HG03442 (cell line): ENCODE measurements at regions not wholly inside any gene's neighbourhood (a gene's known extent, or its start where the extent isn't known, plus 50 kb on each side); places are given as distances from the start of the nearest gene placed in this dataset.
"Not testable (repeated sequence)": the region's sequence is repeated elsewhere in the genome, so short reads cannot be mapped to it uniquely, and the experiment has no call there.

Experiments used
- ATAC-seq: cut with Tn5 transposase; IDR thresholded peaks from one replicate; pipeline ENCODE4 v1.9.1; 2021; ENCODE audit warnings: mild to moderate bottlenecking, moderate library complexity; ENCODE audit not compliant: unreplicated experiment

DNA sequence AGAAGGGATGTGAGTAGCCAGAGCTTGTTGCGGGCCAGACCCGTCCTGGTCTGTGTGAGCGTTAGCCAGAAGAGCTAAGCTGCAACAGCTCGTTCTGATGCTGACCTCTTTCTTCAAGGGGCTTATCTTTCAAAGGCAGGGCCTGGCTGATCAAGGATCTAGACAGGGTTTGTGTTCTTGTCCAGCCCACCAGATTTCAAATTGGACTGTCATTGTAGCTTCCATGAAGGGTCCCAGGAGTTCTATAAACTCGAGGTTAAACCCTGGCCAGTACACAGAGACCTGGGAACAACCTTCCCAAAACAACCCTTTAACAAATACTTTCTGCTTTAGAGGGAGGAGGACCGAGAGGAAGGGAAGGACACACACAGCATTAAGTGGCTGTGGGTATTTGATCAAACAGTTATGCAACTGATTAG is 153.0 kb upstream of the TUT7 start:
- ATAC-seq, result no peak

- no peak for ATAC-seq
These were observed 149.7 kb upstream of the TUT7 start for GRCh38 chr9:86503942-86504341.

- no peak for ATAC-seq
These were observed 149.1 kb upstream of the TUT7 start for GRCh38 chr9:86503314-86503713.

DNA sequence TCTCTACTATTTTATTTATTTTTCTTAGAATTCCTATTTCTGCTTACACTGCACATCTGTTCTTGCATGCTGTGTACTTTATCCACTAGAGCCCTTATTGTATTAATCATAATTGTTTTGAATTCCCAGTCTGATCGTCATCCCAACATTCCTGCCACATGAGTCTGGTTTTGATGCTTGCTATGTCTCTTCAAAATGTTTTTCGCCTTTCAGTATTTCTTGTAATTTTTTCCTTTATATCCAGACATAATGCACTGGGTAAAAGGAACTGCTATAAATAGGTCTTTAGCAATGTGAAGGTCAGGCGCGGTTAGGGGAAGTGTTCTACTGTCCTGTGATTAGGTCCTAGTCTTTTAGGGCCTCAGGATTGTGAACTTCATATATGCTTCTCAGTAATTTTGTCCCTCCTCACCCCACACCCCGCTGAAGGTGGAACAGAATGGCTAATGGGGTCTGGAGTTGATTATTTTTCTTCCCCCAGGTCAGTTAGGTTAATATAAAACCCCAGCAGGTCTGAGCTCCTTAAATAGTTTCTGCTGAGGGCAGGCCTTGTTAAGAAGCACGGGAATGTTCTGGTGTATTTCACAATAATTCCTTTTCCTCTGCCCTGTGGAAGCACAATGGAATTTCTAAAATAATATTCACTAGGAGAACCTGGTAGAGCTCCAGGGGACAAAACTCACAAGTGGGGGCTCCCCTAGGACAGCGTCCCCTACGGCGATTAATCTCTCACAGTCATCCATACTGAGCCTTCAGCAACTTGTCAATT is 146.6 kb upstream of the TUT7 start:
- no peak for ATAC-seq

GRCh38 chr9:86500031-86500430 is 145.8 kb upstream of the TUT7 start:
- no peak for ATAC-seq

GRCh38 chr9:86494644-86495111 is 140.5 kb upstream of the TUT7 start:
- no peak for ATAC-seq

- no peak for ATAC-seq
These were observed 137.5 kb upstream of the TUT7 start for GRCh38 chr9:86491468-86492266.

GRCh38 chr9:86488794-86489193 is 134.6 kb upstream of the TUT7 start:
- ATAC-seq, result no peak

GRCh38 chr9:86488345-86488744 is 134.1 kb upstream of the TUT7 start:
- ATAC-seq, result no peak

DNA sequence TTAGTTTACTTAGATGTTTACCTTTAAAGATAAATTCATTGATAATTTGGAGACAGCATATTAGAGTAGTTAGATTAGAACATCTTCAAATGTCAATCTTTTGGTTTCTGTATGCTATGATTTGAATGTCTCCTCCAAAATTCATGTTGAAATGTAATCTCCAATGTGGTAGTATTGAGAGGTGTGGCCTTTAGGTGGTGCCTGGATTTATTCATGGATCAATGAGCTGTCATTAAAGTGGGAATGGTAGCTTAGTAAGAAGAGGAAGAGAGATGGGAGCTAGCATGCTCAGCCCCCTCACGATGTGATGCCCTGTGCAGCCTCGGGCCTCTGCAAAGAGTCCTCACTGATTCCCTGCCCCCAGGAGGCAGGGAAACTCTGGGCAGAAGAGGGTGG is 133.6 kb upstream of the TUT7 start:
- no peak for ATAC-seq

DNA sequence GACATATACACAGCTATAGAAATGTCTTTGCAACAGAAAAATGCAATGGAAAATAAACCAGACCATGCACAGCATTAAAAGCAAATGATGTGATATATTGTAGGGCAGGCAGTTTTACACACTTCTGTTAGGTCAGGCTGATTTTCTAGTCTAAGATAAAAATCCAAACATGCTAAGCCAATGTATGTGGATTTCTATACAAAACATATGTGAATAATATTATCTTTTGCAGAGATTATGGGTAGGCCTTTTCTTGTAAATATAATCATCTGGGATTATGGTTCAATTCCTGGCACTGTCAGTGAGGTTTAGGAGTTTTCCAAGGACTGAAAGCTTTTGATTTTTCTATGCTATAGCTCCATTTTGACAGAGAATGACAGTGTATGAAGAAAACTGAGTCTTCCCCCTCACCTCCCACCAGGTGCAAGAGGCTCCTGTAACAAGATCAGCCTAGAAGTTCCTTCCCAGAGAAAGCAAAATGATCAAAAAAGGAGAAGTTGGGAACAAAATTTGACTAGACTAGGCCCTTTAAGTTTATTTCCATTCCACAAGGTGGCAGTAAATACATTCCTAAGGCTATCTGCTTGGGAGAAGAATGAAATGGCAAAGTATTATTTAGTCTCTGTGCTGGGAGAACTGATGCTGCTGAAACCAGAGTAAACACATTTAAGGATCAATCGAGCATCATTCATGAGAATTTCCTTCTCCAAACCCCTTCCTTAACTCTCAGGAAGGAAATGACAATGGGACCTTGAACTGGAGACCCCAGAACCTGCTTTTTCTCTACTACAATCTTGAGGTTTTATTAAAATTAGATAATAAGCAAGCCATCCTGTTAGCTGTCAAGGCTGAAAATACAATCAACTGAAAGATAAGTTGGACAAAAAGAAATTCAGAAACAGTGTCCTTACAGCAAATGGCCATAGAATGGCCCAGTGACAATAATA is 133.0 kb upstream of the TUT7 start:
- no peak for ATAC-seq

DNA sequence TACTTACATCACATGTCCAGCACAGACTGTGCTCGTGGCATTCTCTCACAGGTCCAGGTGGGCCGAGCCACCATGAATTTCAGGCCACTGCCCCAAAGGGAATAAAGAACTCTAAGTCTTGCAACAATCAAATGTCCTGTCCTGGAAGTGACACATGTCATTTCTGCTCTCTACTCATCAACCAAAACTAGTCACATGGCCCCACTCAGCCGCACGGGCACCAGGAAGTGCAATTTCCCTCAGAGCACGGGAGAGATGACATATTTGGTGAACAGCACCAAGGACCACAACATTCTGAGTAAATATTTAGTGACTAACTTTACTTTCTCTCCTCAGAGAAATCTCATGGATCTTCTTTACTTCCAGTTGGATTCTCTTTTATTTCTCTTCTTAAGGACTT is 131.1 kb upstream of the TUT7 start:
- ATAC-seq, result peak; percentile 83

GRCh38 chr9:86483496-86483895 is 129.3 kb upstream of the TUT7 start:
- ATAC-seq, result no peak

GRCh38 chr9:86481466-86481865 is 127.3 kb upstream of the TUT7 start:
- no peak for ATAC-seq

- not testable (repeated sequence) for ATAC-seq
These were observed 121.0 kb upstream of the TUT7 start for GRCh38 chr9:86475255-86475654.

- ATAC-seq, result no peak
These were observed 117.1 kb upstream of the TUT7 start for GRCh38 chr9:86471171-86471815.

- ATAC-seq, result no peak
These were observed 116.1 kb upstream of the TUT7 start for GRCh38 chr9:86470326-86470725.

DNA sequence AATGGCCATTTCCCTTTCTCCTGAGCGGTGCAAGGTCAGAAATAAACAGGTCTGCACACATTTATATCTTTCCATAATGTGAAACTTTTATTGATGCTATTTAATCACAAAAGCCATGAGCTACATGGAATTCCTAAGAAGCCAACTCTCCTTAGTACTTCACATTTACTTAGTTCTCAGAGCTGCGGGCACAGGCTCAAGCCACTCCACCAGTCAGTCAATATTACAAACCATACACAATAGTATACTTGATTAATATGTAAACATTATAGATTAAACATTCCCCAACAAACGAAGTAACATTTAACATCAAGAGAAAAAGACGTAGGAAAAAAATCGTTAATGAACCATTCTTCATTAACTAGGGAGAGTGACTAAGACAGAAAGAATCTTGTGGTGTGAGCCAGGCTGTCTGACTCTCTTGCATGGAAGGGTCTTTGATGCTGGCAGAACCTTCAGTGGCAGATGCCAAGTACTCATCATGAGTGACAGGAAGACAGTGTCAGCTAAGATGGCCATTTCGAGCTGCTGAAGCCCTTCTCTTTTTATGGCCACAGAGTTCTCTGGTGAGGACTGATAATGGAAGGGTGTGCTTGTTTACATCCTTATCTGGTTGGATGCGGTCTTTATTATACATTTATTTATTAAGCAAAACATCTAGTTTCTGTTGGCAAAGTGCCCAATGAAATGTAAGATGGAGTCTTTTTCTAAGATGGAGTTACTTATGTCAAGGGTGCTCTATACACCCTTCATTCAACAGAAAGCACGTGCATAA is 115.5 kb upstream of the TUT7 start:
- ATAC-seq, result no peak

- no peak for ATAC-seq
These were observed 110.0 kb upstream of the TUT7 start for GRCh38 chr9:86464242-86464641.
